ENCODE measurements at regions not wholly inside any gene's neighbourhood (a gene's known extent, or its start where the extent isn't known, plus 50 kb on each side); places are given as distances from the start of the nearest gene placed in this dataset.

GRCh38 chr6:49027644-49028043 lies 435.4 kb downstream of the MMUT start:
- Histone ChIP-seq H3K4me3 (ENCODE audit: control insufficient read depth in 1 of 2, extremely low read depth in 1 of 2, low read length in 1 of 2) (no peak overlapping the region), H3K4me1 (ENCODE audit: control insufficient read depth in 1 of 2, extremely low read depth in 1 of 2, insufficient read depth in 2 of 2, low read length in 2 of 2) (no peaks in the 10 kb centered on the region), H3K27ac (ENCODE audit: low read length) (no peak overlapping the region), H3K36me3 (ENCODE audit: control insufficient read depth in 2 of 2, extremely low read depth in 1 of 2, insufficient read depth in 1 of 2, low read length in 1 of 2) (no peaks in the 10 kb centered on the region), H3K9me3 (no peaks in the 10 kb centered on the region), H3K27me3 (replicated peaks in 1 of 2; ENCODE audit: control insufficient read depth in 2 of 2, extremely low read depth in 1 of 2, insufficient read depth in 2 of 2, low read length in 1 of 2) (no peaks in the 10 kb centered on the region)
- CTCF ChIA-PET, result no interaction called here
- Mint-ChIP-seq H3K4me1 (no peaks in the 10 kb centered on the region), H3K27me3 (no peaks in the 10 kb centered on the region), H3K27ac (no peak overlapping the region), H3K9me3 (peaks cover 4 to 16% (median 8%) of the 10 kb centered on the region in 3 donors), H3K4me3 (no peak overlapping the region), H3K36me3 (no peaks in the 10 kb centered on the region)
- DNase-seq (no peak), ATAC-seq (replicated peaks in 1 of 4) (no peak)
- POLR2A ChIA-PET, result no interaction called here
- no CpG with 5 or more reads among the region's 2 CpGs for WGBS (ENCODE audit: insufficient coverage)

GRCh38 chr6:49025273-49026240 lies 437.5 kb downstream of the MMUT start:
- H3K36me3 ChIP-seq (ENCODE audit: control insufficient read depth in 2 of 2, extremely low read depth in 1 of 2, insufficient read depth in 1 of 2, low read length in 1 of 2), result no peaks in the 10 kb centered on the region
- POLR2A ChIA-PET, result no interaction called here
- H3K27ac Mint-ChIP-seq, result no peak overlapping the region
- CTCF ChIA-PET, result no interaction called here
- H3K9me3 Mint-ChIP-seq, result peaks cover 13 to 20% (median 14%) of the 10 kb centered on the region in 3 donors
- no peaks in the 10 kb centered on the region for H3K27me3 ChIP-seq (replicated peaks in 1 of 2; ENCODE audit: control insufficient read depth in 2 of 2, extremely low read depth in 1 of 2, insufficient read depth in 2 of 2, low read length in 1 of 2)
- DNase-seq, result no peak
- H3K27me3 Mint-ChIP-seq, result no peaks in the 10 kb centered on the region
- 14% methylated on average over 1 of the region's 2 CpGs for WGBS (ENCODE audit: insufficient coverage)
- no peak overlapping the region for H3K4me3 Mint-ChIP-seq
- no peaks in the 10 kb centered on the region for H3K36me3 Mint-ChIP-seq
- no peaks in the 10 kb centered on the region for H3K4me1 ChIP-seq (ENCODE audit: control insufficient read depth in 1 of 2, extremely low read depth in 1 of 2, insufficient read depth in 2 of 2, low read length in 2 of 2)
- no peak overlapping the region for H3K27ac ChIP-seq (ENCODE audit: low read length)
- H3K9me3 ChIP-seq, result no peaks in the 10 kb centered on the region
- no peak for ATAC-seq (replicated peaks in 1 of 4)
- H3K4me3 ChIP-seq (ENCODE audit: control insufficient read depth in 1 of 2, extremely low read depth in 1 of 2, low read length in 1 of 2), result no peak overlapping the region
- no peaks in the 10 kb centered on the region for H3K4me1 Mint-ChIP-seq

GRCh38 chr6:49004801-49005200 lies 458.3 kb downstream of the MMUT start:
- Mint-ChIP-seq H3K4me1 (no peaks in the 10 kb centered on the region), H3K36me3 (no peaks in the 10 kb centered on the region), H3K4me3 (no peak overlapping the region), H3K27me3 (no peaks in the 10 kb centered on the region), H3K27ac (no peak overlapping the region), H3K9me3 (peaks cover 0 to 4% (median 0%) of the 10 kb centered on the region in 3 donors)
- ChIA-PET CTCF (no interaction called here), POLR2A (no interaction called here)
- H3K27me3 ChIP-seq (replicated peaks in 1 of 2; ENCODE audit: control insufficient read depth in 2 of 2, extremely low read depth in 1 of 2, insufficient read depth in 2 of 2, low read length in 1 of 2), result no peaks in the 10 kb centered on the region
- WGBS (ENCODE audit: insufficient coverage), result 86% methylated on average over 1 of the region's 2 CpGs
- H3K36me3 ChIP-seq (ENCODE audit: control insufficient read depth in 2 of 2, extremely low read depth in 1 of 2, insufficient read depth in 1 of 2, low read length in 1 of 2), result no peaks in the 10 kb centered on the region
- no peak for DNase-seq
- no peak overlapping the region for H3K4me3 ChIP-seq (ENCODE audit: control insufficient read depth in 1 of 2, extremely low read depth in 1 of 2, low read length in 1 of 2)
- H3K9me3 ChIP-seq, result no peaks in the 10 kb centered on the region
- H3K4me1 ChIP-seq (ENCODE audit: control insufficient read depth in 1 of 2, extremely low read depth in 1 of 2, insufficient read depth in 2 of 2, low read length in 2 of 2), result no peaks in the 10 kb centered on the region
- ATAC-seq (replicated peaks in 1 of 4), result no peak
- H3K27ac ChIP-seq (ENCODE audit: low read length), result no peak overlapping the region

GRCh38 chr6:49003348-49003747 lies 459.7 kb downstream of the MMUT start:
- ATAC-seq (replicated peaks in 1 of 4), result no peak
- CTCF ChIA-PET, result no interaction called here

GRCh38 chr6:49001856-49002541 lies 461.1 kb downstream of the MMUT start:
- DNase-seq (no peak), ATAC-seq (replicated peaks in 1 of 4) (no peak)
- Histone ChIP-seq H3K27me3 (replicated peaks in 1 of 2; ENCODE audit: control insufficient read depth in 2 of 2, extremely low read depth in 1 of 2, insufficient read depth in 2 of 2, low read length in 1 of 2) (no peaks in the 10 kb centered on the region), H3K27ac (ENCODE audit: low read length) (no peak overlapping the region), H3K9me3 (no peaks in the 10 kb centered on the region), H3K4me1 (ENCODE audit: control insufficient read depth in 1 of 2, extremely low read depth in 1 of 2, insufficient read depth in 2 of 2, low read length in 2 of 2) (no peaks in the 10 kb centered on the region), H3K36me3 (ENCODE audit: control insufficient read depth in 2 of 2, extremely low read depth in 1 of 2, insufficient read depth in 1 of 2, low read length in 1 of 2) (no peaks in the 10 kb centered on the region), H3K4me3 (ENCODE audit: control insufficient read depth in 1 of 2, extremely low read depth in 1 of 2, low read length in 1 of 2) (no peak overlapping the region)
- Mint-ChIP-seq H3K27me3 (no peaks in the 10 kb centered on the region), H3K27ac (no peak overlapping the region), H3K4me3 (no peak overlapping the region), H3K4me1 (no peaks in the 10 kb centered on the region), H3K36me3 (no peaks in the 10 kb centered on the region), H3K9me3 (peaks cover 0 to 3% (median 3%) of the 10 kb centered on the region in 3 donors)
- POLR2A ChIA-PET, result no interaction called here
- CTCF ChIA-PET, result no interaction called here

More at GRCh38 chr6:49003348-49003747, 459.7 kb downstream of the MMUT start:
- H3K4me3 Mint-ChIP-seq, result no peak overlapping the region
- H3K36me3 Mint-ChIP-seq, result no peaks in the 10 kb centered on the region
- Histone ChIP-seq H3K9me3 (no peaks in the 10 kb centered on the region), H3K4me3 (ENCODE audit: control insufficient read depth in 1 of 2, extremely low read depth in 1 of 2, low read length in 1 of 2) (no peak overlapping the region), H3K36me3 (ENCODE audit: control insufficient read depth in 2 of 2, extremely low read depth in 1 of 2, insufficient read depth in 1 of 2, low read length in 1 of 2) (no peaks in the 10 kb centered on the region), H3K27me3 (replicated peaks in 1 of 2; ENCODE audit: control insufficient read depth in 2 of 2, extremely low read depth in 1 of 2, insufficient read depth in 2 of 2, low read length in 1 of 2) (no peaks in the 10 kb centered on the region), H3K4me1 (ENCODE audit: control insufficient read depth in 1 of 2, extremely low read depth in 1 of 2, insufficient read depth in 2 of 2, low read length in 2 of 2) (no peaks in the 10 kb centered on the region), H3K27ac (ENCODE audit: low read length) (no peak overlapping the region)
- POLR2A ChIA-PET, result no interaction called here
- no peak overlapping the region for H3K27ac Mint-ChIP-seq
- no peaks in the 10 kb centered on the region for H3K4me1 Mint-ChIP-seq
- peaks cover 0 to 4% (median 3%) of the 10 kb centered on the region in 3 donors for H3K9me3 Mint-ChIP-seq
- DNase-seq, result no peak
- WGBS (ENCODE audit: insufficient coverage), result no CpG with 5 or more reads among the region's 3 CpGs
- no peaks in the 10 kb centered on the region for H3K27me3 Mint-ChIP-seq

GRCh38 chr6:48998574-48998973 lies 464.5 kb downstream of the MMUT start:
- POLR2A ChIA-PET, result no interaction called here

More at GRCh38 chr6:48998574-48998973, 464.5 kb downstream of the MMUT start:
- CTCF ChIA-PET, result no interaction called here
- no peak overlapping the region for H3K27ac ChIP-seq (ENCODE audit: low read length)
- H3K9me3 ChIP-seq, result no peaks in the 10 kb centered on the region
- no peaks in the 10 kb centered on the region for H3K27me3 ChIP-seq (replicated peaks in 1 of 2; ENCODE audit: control insufficient read depth in 2 of 2, extremely low read depth in 1 of 2, insufficient read depth in 2 of 2, low read length in 1 of 2)
- no peak overlapping the region for H3K4me3 ChIP-seq (ENCODE audit: control insufficient read depth in 1 of 2, extremely low read depth in 1 of 2, low read length in 1 of 2)
- Mint-ChIP-seq H3K4me1 (no peaks in the 10 kb centered on the region), H3K36me3 (no peaks in the 10 kb centered on the region), H3K27me3 (no peaks in the 10 kb centered on the region), H3K4me3 (no peak overlapping the region), H3K27ac (no peak overlapping the region), H3K9me3 (peaks cover 3% of the 10 kb centered on the region in 3 donors)
- DNase-seq, result no peak
- H3K36me3 ChIP-seq (ENCODE audit: control insufficient read depth in 2 of 2, extremely low read depth in 1 of 2, insufficient read depth in 1 of 2, low read length in 1 of 2), result no peaks in the 10 kb centered on the region
- H3K4me1 ChIP-seq (ENCODE audit: control insufficient read depth in 1 of 2, extremely low read depth in 1 of 2, insufficient read depth in 2 of 2, low read length in 2 of 2), result no peaks in the 10 kb centered on the region
- ATAC-seq (replicated peaks in 1 of 4), result no peak
